H9 (cell line): ENCODE measurements at regions not wholly inside any gene's neighbourhood (a gene's known extent, or its start where the extent isn't known, plus 50 kb on each side); places are given as distances from the start of the nearest gene placed in this dataset.

Experiments used
- DNase-seq: peaks from one replicate; pipeline ENCODE4 v3.0.0-alpha.2; 2017
- H2AFZ ChIP-seq: one replicate; pipeline ENCODE4 v1.6.1; 2013; ENCODE audit warnings: mild to moderate bottlenecking, low read length, control low read depth, moderate library complexity
- H2AK5ac ChIP-seq: 2 replicates; pipeline ENCODE4 v1.6.1; 2013; ENCODE audit warnings: low read length, control low read depth, mixed read lengths; ENCODE audit not compliant: insufficient read length
- H2BK120ac ChIP-seq: one replicate; pipeline ENCODE4 v1.6.1; 2013; ENCODE audit warnings: low read depth, mild to moderate bottlenecking, low read length, control low read depth, inconsistent platforms; ENCODE audit not compliant: poor library complexity, severe bottlenecking
- H2BK12ac ChIP-seq: 2 replicates; pipeline ENCODE4 v1.6.1; 2013; ENCODE audit warnings: low read length, control low read depth, mixed read lengths, low read depth; ENCODE audit not compliant: insufficient read length
- H2BK15ac ChIP-seq: 2 replicates; pipeline ENCODE4 v1.6.1; 2013; ENCODE audit warnings: low read depth, low read length, control low read depth
- H2BK20ac ChIP-seq: one replicate; pipeline ENCODE4 v1.6.1; 2013; ENCODE audit warnings: low read depth, mild to moderate bottlenecking, low read length, control low read depth, inconsistent platforms; ENCODE audit not compliant: poor library complexity, severe bottlenecking
- H2BK5ac ChIP-seq: 2 replicates; pipeline ENCODE4 v1.6.1; 2013; ENCODE audit warnings: low read length, control low read depth, mixed read lengths; ENCODE audit not compliant: insufficient read length
- H3K14ac ChIP-seq: 2 replicates; pipeline ENCODE4 v1.6.1; 2013; ENCODE audit warnings: low read length, control low read depth; ENCODE audit not compliant: insufficient read depth
- H3K18ac ChIP-seq: 2 replicates; pipeline ENCODE4 v1.6.1; 2013; ENCODE audit warnings: low read depth, mild to moderate bottlenecking, mixed read lengths, low read length, control low read depth; ENCODE audit not compliant: insufficient read length
- H3K23ac ChIP-seq: 2 replicates; pipeline ENCODE4 v1.6.1; 2013; ENCODE audit warnings: low read length, control low read depth, mixed read lengths, low read depth; ENCODE audit not compliant: insufficient read length
- H3K23me2 ChIP-seq: 2 replicates; pipeline ENCODE4 v1.6.1; 2013; ENCODE audit warnings: low read depth, mild to moderate bottlenecking, mixed read lengths, low read length, control low read depth; ENCODE audit not compliant: insufficient read length, poor library complexity, severe bottlenecking
- H3K27ac ChIP-seq: 2 replicates; pipeline ENCODE4 v1.5.1; 2013; ENCODE audit warnings: low read length, control low read depth, mixed read lengths, low read depth; ENCODE audit not compliant: insufficient read length
- H3K27me3 ChIP-seq: 2 replicates; pipeline ENCODE4 v1.6.1; 2013; ENCODE audit warnings: low read length, control low read depth, inconsistent platforms; ENCODE audit not compliant: insufficient read depth
- H3K4ac ChIP-seq: 2 replicates; pipeline ENCODE4 v1.6.1; 2013; ENCODE audit warnings: low read depth, mild to moderate bottlenecking, control low read depth, inconsistent platforms, low read length, moderate library complexity
- H3K4me1 ChIP-seq: 2 replicates; pipeline ENCODE4 v1.6.1; 2013; ENCODE audit warnings: low read length, control low read depth, inconsistent platforms; ENCODE audit not compliant: insufficient read depth
- H3K4me2 ChIP-seq: 2 replicates; pipeline ENCODE4 v1.6.1; 2013; ENCODE audit warnings: low read length, control low read depth, mixed read lengths; ENCODE audit not compliant: insufficient read length, insufficient read depth
- H3K56ac ChIP-seq: 2 replicates; pipeline ENCODE4 v1.6.1; 2013; ENCODE audit warnings: low read depth, mild to moderate bottlenecking, mixed read lengths, low read length, control low read depth; ENCODE audit not compliant: insufficient read length
- H3K79me1 ChIP-seq: 2 replicates; pipeline ENCODE4 v1.6.1; 2013; ENCODE audit warnings: low read depth, mild to moderate bottlenecking, moderate library complexity, low read length, control low read depth, inconsistent platforms; ENCODE audit not compliant: insufficient read depth, poor library complexity, severe bottlenecking
- H3K79me2 ChIP-seq: 2 replicates; pipeline ENCODE4 v1.6.1; 2013; ENCODE audit warnings: low read length, control low read depth, inconsistent platforms; ENCODE audit not compliant: insufficient read depth
- H3K9ac ChIP-seq: 2 replicates; pipeline ENCODE4 v1.6.1; 2013; ENCODE audit warnings: low read length, control low read depth, mixed read lengths; ENCODE audit not compliant: insufficient read length; ENCODE audit errors: extremely low read depth
- H3K9me3 ChIP-seq: one replicate; pipeline ENCODE4 v1.6.1; 2013; ENCODE audit warnings: low read depth, low read length, inconsistent platforms; ENCODE audit not compliant: control insufficient read depth
- H3T11ph ChIP-seq: one replicate; pipeline ENCODE4 v1.6.1; 2013; ENCODE audit warnings: mild to moderate bottlenecking, low read length, control low read depth, inconsistent platforms
- H4K20me1 ChIP-seq: one replicate; pipeline ENCODE4 v1.6.1; 2013; ENCODE audit not compliant: control insufficient read depth, insufficient read length, insufficient read depth
- H4K5ac ChIP-seq: 2 replicates; pipeline ENCODE4 v1.6.1; 2013; ENCODE audit warnings: low read depth, mild to moderate bottlenecking, mixed read lengths, low read length, control low read depth; ENCODE audit not compliant: insufficient read length
- H4K8ac ChIP-seq: replicated peaks from 2 replicates; pipeline ENCODE4 v1.6.1; 2013; ENCODE audit warnings: low read length, control low read depth, mixed read lengths, low read depth; ENCODE audit not compliant: insufficient read length
- H4K91ac ChIP-seq: 2 replicates; pipeline ENCODE4 v1.6.1; 2013; ENCODE audit warnings: low read depth, mild to moderate bottlenecking, moderate library complexity, mixed read lengths, low read length, control low read depth; ENCODE audit not compliant: insufficient read length
- H3K27ac Mint-ChIP-seq, 3 experiments: 2 replicates in 2 of 3; 3 replicates in 1 of 3; pipeline ENCODE4 v1.8.0; 2020 to 2021; ENCODE audit warnings: mixed read lengths in 3 of 3, mild to moderate bottlenecking in 1 of 3, moderate library complexity in 1 of 3
- H3K27me3 Mint-ChIP-seq: 2 replicates; pipeline ENCODE4 v1.8.0; 2021; ENCODE audit warnings: low read depth, mild to moderate bottlenecking, moderate library complexity, mixed read lengths
- H3K36me3 Mint-ChIP-seq, 3 experiments: 2 replicates in 2 of 3; 3 replicates in 1 of 3; pipeline ENCODE4 v1.8.0; 2020 to 2021; ENCODE audit warnings: low read depth in 3 of 3, mixed read lengths in 3 of 3; ENCODE audit not compliant: insufficient read depth in 1 of 3
- H3K4me1 Mint-ChIP-seq, 2 experiments: 2 replicates each; pipeline ENCODE4 v1.8.0; 2020; ENCODE audit warnings: mixed read lengths in 2 of 2
- H3K4me3 Mint-ChIP-seq, 2 experiments: 2 replicates in 1 of 2; 3 replicates in 1 of 2; pipeline ENCODE4 v1.8.0; 2020 to 2021; ENCODE audit warnings: mild to moderate bottlenecking in 2 of 2, mixed read lengths in 2 of 2, moderate library complexity in 1 of 2
- H3K9me3 Mint-ChIP-seq, 2 experiments: 2 replicates in 1 of 2; 3 replicates in 1 of 2; pipeline ENCODE4 v1.8.0; 2020; ENCODE audit warnings: mild to moderate bottlenecking in 2 of 2, mixed read lengths in 2 of 2, moderate library complexity in 1 of 2
- CTCF ChIP-seq: fragments of 200-600 bp; sonication (generic); conservative IDR thresholded peaks from 3 replicates; pipeline ENCODE4 v1.8.0; 2021; ENCODE audit warnings: antibody characterized with exemption, mild to moderate bottlenecking

GRCh38 chr11:41999066-41999465, 539.6 kb upstream of the LRRC4C start:
- H3K79me2 ChIP-seq = no peaks in the 10 kb centered on the region
- H3K9ac ChIP-seq = no peak overlapping the region
- Mint-ChIP-seq H3K4me3 (no peak overlapping the region), H3K27ac (no peak overlapping the region), H3K4me1 (no peaks in the 10 kb centered on the region), H3K27me3 (no peaks in the 10 kb centered on the region), H3K36me3 (no peaks in the 10 kb centered on the region), H3K9me3 (no peaks in the 10 kb centered on the region)
- H3K14ac ChIP-seq = no peak overlapping the region
- no peak overlapping the region for H3K27ac ChIP-seq
- no peaks in the 10 kb centered on the region for H4K20me1 ChIP-seq
- DNase-seq = no peak
- H3K56ac ChIP-seq = no peak overlapping the region
- H3K4me2 ChIP-seq = no peak overlapping the region
- no peak overlapping the region for H3T11ph ChIP-seq
- no peak overlapping the region for H2BK20ac ChIP-seq
- no peak overlapping the region for H3K4ac ChIP-seq
- no peaks in the 10 kb centered on the region for H3K9me3 ChIP-seq
- H4K8ac ChIP-seq = no peak overlapping the region
- H3K23me2 ChIP-seq = no peaks in the 10 kb centered on the region
- no peak overlapping the region for H2BK5ac ChIP-seq
- no peak overlapping the region for H4K5ac ChIP-seq
- no peak overlapping the region for H4K91ac ChIP-seq
- H2BK15ac ChIP-seq = no peak overlapping the region
- no peak overlapping the region for H3K23ac ChIP-seq
- TF ChIP-seq CTCF = no peak
- H3K79me1 ChIP-seq = no peaks in the 10 kb centered on the region
- H2AK5ac ChIP-seq = no peak overlapping the region
- H3K4me1 ChIP-seq = no peaks in the 10 kb centered on the region
- no peak overlapping the region for H2BK120ac ChIP-seq
- H2AFZ ChIP-seq = no peak overlapping the region
- no peak overlapping the region for H3K18ac ChIP-seq
- no peak overlapping the region for H2BK12ac ChIP-seq
- no peaks in the 10 kb centered on the region for H3K27me3 ChIP-seq
